SK-N-SH treated with all-trans-retinoic acid at 6 μM for 48 hours (cell line): ENCODE measurements at regions not wholly inside any gene's neighbourhood (a gene's known extent, or its start where the extent isn't known, plus 50 kb on each side); places are given as distances from the start of the nearest gene placed in this dataset.

Experiments
- ATAC-seq: fragments of 200-7000 bp; cut with Tn5 transposase; 3 replicates; pipeline ENCODE4 v1.9.1; 2020; ENCODE audit warnings: mild to moderate bottlenecking, moderate library complexity
- ARNTL ChIP-seq: fragments of 450-650 bp; formaldehyde crosslinking; IDR thresholded peaks from 2 replicates; pipeline ENCODE4 v1.5.0; 2020; ENCODE audit warnings: low read depth, mild to moderate bottlenecking, moderate library complexity, borderline replicate concordance
- BACH2 ChIP-seq: fragments of 250-450 bp; sonication (Bioruptor Pico); IDR thresholded peaks from 2 replicates; pipeline ENCODE4 v1.9.0; 2021; ENCODE audit warnings: mild to moderate bottlenecking, borderline replicate concordance
- CREB5 ChIP-seq: fragments of 250-450 bp; sonication (Bioruptor Pico); IDR thresholded peaks from 2 replicates; pipeline ENCODE4 v1.5.1; 2020; ENCODE audit warnings: low read depth, mild to moderate bottlenecking, moderate library complexity
- CSDC2 ChIP-seq: fragments of 250-450 bp; sonication (Bioruptor Pico); IDR thresholded peaks from 2 replicates; pipeline ENCODE4 v1.5.0; 2020; ENCODE audit warnings: mild to moderate bottlenecking, moderate library complexity
- ESRRG ChIP-seq: fragments of 250-450 bp; sonication (Bioruptor Pico); IDR thresholded peaks from 2 replicates; pipeline ENCODE4 v1.6.1; 2021; ENCODE audit warnings: mild to moderate bottlenecking
- GLIS3 ChIP-seq: fragments of 250-450 bp; sonication (Bioruptor Pico); IDR thresholded peaks from 2 replicates; pipeline ENCODE4 v1.5.0; 2020; ENCODE audit warnings: mild to moderate bottlenecking, moderate library complexity
- ISL1 ChIP-seq: fragments of 250-450 bp; sonication (Bioruptor Pico); IDR thresholded peaks from 2 replicates; pipeline ENCODE4 v2.1.2; 2022; ENCODE audit warnings: mild to moderate bottlenecking, moderate library complexity
- OSR1 ChIP-seq: fragments of 250-450 bp; sonication (Bioruptor Pico); IDR thresholded peaks from 2 replicates; pipeline ENCODE4 v1.8.0; 2022; ENCODE audit warnings: moderate library complexity, mild to moderate bottlenecking, inconsistent platforms
- PATZ1 ChIP-seq: fragments of 250-450 bp; sonication (Bioruptor Pico); IDR thresholded peaks from 2 replicates; pipeline ENCODE4 v1.8.0; 2020; ENCODE audit warnings: mild to moderate bottlenecking, moderate library complexity, borderline replicate concordance
- PPARA ChIP-seq: fragments of 250-450 bp; sonication (Bioruptor Pico); IDR thresholded peaks from 2 replicates; pipeline ENCODE4 v1.5.0; 2020; ENCODE audit warnings: mild to moderate bottlenecking, borderline replicate concordance
- RARB ChIP-seq: fragments of 250-450 bp; sonication (Bioruptor Pico); IDR thresholded peaks from 2 replicates; pipeline ENCODE4 v1.8.0; 2021; ENCODE audit warnings: mild to moderate bottlenecking, moderate library complexity
- SNAI2 ChIP-seq: fragments of 250-450 bp; sonication (Bioruptor Pico); IDR thresholded peaks from 2 replicates; pipeline ENCODE4 v1.5.0; 2020; ENCODE audit warnings: mild to moderate bottlenecking, moderate library complexity
- TCF4 ChIP-seq: fragments of 250-450 bp; sonication (Bioruptor Pico); IDR thresholded peaks from 2 replicates; pipeline ENCODE4 v1.8.0; 2021; ENCODE audit warnings: mild to moderate bottlenecking, moderate library complexity, borderline replicate concordance
- TOX ChIP-seq: fragments of 250-450 bp; sonication (Bioruptor Pico); IDR thresholded peaks from 2 replicates; pipeline ENCODE4 v1.8.0; 2021; ENCODE audit warnings: mild to moderate bottlenecking, moderate library complexity, borderline replicate concordance
- ZC3H10 ChIP-seq: fragments of 250-450 bp; sonication (Bioruptor Pico); IDR thresholded peaks from 2 replicates; pipeline ENCODE4 v1.5.1; 2021; ENCODE audit warnings: mild to moderate bottlenecking, moderate library complexity
- ZFP3 ChIP-seq: fragments of 250-450 bp; sonication (Bioruptor Pico); IDR thresholded peaks from 2 replicates; pipeline ENCODE4 v1.5.0; 2020; ENCODE audit warnings: mild to moderate bottlenecking, moderate library complexity
- ZFP30 ChIP-seq: fragments of 450-650 bp; formaldehyde crosslinking; IDR thresholded peaks from 2 replicates; pipeline ENCODE4 v1.5.0; 2022; ENCODE audit warnings: mild to moderate bottlenecking, moderate library complexity
- ZNF565 ChIP-seq: fragments of 450-650 bp; formaldehyde crosslinking; conservative IDR thresholded peaks from 2 replicates; pipeline ENCODE4 v1.5.0; 2020; ENCODE audit warnings: low read depth, mild to moderate bottlenecking, moderate library complexity
- ZNF70 ChIP-seq: fragments of 450-650 bp; formaldehyde crosslinking; IDR thresholded peaks from 2 replicates; pipeline ENCODE4 v1.5.0; 2020; ENCODE audit warnings: mild to moderate bottlenecking, moderate library complexity
- ZNF8 ChIP-seq: fragments of 450-650 bp; formaldehyde crosslinking; IDR thresholded peaks from 2 replicates; pipeline ENCODE4 v1.5.0; 2020; ENCODE audit warnings: mild to moderate bottlenecking, moderate library complexity
- TF ChIP-seq, protein P1 (sequence below): fragments of 250-450 bp; sonication (Bioruptor Pico); IDR thresholded peaks from 2 replicates; pipeline ENCODE4 v1.5.1; 2021; ENCODE audit warnings: mild to moderate bottlenecking, moderate library complexity
- TF ChIP-seq, protein P2 (sequence below): fragments of 250-450 bp; sonication (Bioruptor Pico); IDR thresholded peaks from 2 replicates; pipeline ENCODE4 v1.8.0; 2021; ENCODE audit warnings: low read depth, mild to moderate bottlenecking, moderate library complexity, borderline replicate concordance
- TF ChIP-seq, protein P3 (sequence below): fragments of 250-450 bp; sonication (Bioruptor Pico); IDR thresholded peaks from 2 replicates; pipeline ENCODE4 v1.5.0; 2020; ENCODE audit warnings: mild to moderate bottlenecking, moderate library complexity

DNA sequence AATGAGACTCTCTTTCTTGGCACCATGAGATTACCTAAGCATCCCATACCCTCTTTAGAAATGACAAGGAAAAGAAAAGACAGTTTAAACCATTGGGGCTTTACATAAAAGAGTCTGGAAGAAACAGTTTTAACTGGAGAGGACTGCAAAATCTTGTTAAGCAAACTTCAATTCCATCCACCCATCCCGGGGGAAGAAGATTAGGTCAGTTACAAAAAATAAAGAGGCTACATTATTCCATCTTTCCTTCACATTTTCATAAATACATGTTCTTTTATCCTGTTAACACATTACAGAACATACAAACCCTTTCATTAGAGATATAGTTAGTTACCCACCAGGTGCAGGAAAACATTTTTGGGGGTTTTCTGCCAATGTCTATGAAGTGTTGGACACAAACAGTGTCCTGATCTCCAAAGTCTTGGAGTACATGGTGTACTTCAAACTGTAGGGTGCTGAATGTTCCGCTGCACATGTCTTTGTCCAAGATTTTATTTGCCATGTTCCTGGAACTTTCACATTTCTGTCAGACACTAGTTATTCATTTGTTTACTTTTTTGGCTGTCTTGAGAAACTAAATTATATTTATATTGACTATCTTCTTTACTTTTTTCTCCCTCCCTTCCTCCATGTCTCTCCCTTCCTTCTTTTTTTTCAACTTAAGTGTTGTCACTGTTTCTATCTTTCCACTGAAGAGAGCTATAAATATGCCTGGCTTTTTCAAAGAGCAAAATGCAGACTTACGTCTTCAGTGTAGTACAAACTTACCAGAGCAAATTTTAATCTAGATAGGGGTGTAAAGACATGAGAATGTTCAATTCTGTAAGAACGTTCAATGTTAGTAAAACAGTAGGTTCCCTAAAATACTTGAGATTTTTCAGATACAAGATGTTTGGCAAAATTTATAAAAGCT lies 410.9 kb upstream of the PRR16 start:
- no peak for TF ChIP-seq ISL1 (CRISPR knock-in tag)
- no peak for TF ChIP-seq RARB (CRISPR knock-in tag)
- no peak for TF ChIP-seq BACH2 (CRISPR knock-in tag)
- TF ChIP-seq ESRRG (CRISPR knock-in tag), result no peak
- TF ChIP-seq CREB5 (CRISPR knock-in tag), result no peak
- TF ChIP-seq, protein P1, sequence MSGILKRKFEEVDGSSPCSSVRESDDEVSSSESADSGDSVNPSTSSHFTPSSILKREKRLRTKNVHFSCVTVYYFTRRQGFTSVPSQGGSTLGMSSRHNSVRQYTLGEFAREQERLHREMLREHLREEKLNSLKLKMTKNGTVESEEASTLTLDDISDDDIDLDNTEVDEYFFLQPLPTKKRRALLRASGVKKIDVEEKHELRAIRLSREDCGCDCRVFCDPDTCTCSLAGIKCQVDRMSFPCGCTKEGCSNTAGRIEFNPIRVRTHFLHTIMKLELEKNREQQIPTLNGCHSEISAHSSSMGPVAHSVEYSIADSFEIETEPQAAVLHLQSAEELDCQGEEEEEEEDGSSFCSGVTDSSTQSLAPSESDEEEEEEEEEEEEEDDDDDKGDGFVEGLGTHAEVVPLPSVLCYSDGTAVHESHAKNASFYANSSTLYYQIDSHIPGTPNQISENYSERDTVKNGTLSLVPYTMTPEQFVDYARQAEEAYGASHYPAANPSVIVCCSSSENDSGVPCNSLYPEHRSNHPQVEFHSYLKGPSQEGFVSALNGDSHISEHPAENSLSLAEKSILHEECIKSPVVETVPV (CRISPR knock-in tag), result no peak
- no peak for TF ChIP-seq ZNF565 (CRISPR knock-in tag)
- no peak for TF ChIP-seq PPARA (CRISPR knock-in tag)
- TF ChIP-seq, protein P2, sequence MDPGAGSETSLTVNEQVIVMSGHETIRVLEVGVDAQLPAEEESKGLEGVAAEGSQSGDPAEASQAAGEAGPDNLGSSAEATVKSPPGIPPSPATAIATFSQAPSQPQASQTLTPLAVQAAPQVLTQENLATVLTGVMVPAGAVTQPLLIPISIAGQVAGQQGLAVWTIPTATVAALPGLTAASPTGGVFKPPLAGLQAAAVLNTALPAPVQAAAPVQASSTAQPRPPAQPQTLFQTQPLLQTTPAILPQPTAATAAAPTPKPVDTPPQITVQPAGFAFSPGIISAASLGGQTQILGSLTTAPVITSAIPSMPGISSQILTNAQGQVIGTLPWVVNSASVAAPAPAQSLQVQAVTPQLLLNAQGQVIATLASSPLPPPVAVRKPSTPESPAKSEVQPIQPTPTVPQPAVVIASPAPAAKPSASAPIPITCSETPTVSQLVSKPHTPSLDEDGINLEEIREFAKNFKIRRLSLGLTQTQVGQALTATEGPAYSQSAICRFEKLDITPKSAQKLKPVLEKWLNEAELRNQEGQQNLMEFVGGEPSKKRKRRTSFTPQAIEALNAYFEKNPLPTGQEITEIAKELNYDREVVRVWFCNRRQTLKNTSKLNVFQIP (CRISPR knock-in tag), result no peak
- TF ChIP-seq ZFP3 (CRISPR knock-in tag), result no peak
- no peak for TF ChIP-seq OSR1 (CRISPR knock-in tag)
- no peak for TF ChIP-seq ARNTL
- TF ChIP-seq ZNF70, result no peak
- TF ChIP-seq ZNF8, result no peak
- TF ChIP-seq GLIS3 (CRISPR knock-in tag), result no peak
- TF ChIP-seq TOX (CRISPR knock-in tag), result no peak
- no peak for TF ChIP-seq ZC3H10
- no peak for TF ChIP-seq PATZ1
- no peak for TF ChIP-seq TCF4 (CRISPR knock-in tag)
- TF ChIP-seq, all 23 proteins: peak for 0
- ATAC-seq, result no peak

DNA sequence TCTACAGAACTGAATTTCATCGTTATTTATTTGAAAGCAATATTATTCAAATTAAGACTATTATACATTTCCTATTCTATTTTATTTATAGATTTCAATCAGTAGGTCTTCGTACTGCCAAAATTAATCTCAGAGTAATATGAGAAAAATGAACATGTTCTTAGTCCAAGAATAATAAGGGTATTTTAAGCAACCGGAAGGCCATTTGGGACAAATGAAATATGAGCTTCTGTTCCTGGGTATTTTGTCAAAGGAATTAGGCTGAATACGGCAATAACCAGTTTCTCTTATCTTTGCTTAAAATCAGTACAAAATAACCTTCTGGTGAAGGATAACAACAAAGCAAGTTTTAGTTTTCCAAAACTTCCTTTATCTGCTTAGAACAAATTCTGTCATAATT lies 410.3 kb upstream of the PRR16 start:
- TF ChIP-seq ARNTL (no peak), ISL1 (CRISPR knock-in tag) (no peak), ZFP30 (no peak), OSR1 (CRISPR knock-in tag) (no peak), CSDC2 (CRISPR knock-in tag) (no peak), SNAI2 (CRISPR knock-in tag) (no peak), ZNF70 (no peak), RARB (CRISPR knock-in tag) (no peak), ZNF565 (CRISPR knock-in tag) (no peak), TCF4 (CRISPR knock-in tag) (no peak), CREB5 (CRISPR knock-in tag) (no peak), TOX (CRISPR knock-in tag) (no peak), PATZ1 (no peak), ZFP3 (CRISPR knock-in tag) (no peak), GLIS3 (CRISPR knock-in tag) (no peak), ZC3H10 (no peak)
- TF ChIP-seq, protein P1 (CRISPR knock-in tag), result no peak
- TF ChIP-seq, protein P3, sequence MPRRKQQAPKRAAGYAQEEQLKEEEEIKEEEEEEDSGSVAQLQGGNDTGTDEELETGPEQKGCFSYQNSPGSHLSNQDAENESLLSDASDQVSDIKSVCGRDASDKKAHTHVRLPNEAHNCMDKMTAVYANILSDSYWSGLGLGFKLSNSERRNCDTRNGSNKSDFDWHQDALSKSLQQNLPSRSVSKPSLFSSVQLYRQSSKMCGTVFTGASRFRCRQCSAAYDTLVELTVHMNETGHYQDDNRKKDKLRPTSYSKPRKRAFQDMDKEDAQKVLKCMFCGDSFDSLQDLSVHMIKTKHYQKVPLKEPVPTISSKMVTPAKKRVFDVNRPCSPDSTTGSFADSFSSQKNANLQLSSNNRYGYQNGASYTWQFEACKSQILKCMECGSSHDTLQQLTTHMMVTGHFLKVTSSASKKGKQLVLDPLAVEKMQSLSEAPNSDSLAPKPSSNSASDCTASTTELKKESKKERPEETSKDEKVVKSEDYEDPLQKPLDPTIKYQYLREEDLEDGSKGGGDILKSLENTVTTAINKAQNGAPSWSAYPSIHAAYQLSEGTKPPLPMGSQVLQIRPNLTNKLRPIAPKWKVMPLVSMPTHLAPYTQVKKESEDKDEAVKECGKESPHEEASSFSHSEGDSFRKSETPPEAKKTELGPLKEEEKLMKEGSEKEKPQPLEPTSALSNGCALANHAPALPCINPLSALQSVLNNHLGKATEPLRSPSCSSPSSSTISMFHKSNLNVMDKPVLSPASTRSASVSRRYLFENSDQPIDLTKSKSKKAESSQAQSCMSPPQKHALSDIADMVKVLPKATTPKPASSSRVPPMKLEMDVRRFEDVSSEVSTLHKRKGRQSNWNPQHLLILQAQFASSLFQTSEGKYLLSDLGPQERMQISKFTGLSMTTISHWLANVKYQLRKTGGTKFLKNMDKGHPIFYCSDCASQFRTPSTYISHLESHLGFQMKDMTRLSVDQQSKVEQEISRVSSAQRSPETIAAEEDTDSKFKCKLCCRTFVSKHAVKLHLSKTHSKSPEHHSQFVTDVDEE (CRISPR knock-in tag), result no peak

More for the DNA sequence above, 410.3 kb upstream of the PRR16 start:
- ATAC-seq, result no peak
